Mesothelial cell of epicardium (in vitro differentiated cells): ENCODE measurements at regions not wholly inside any gene's neighbourhood (a gene's known extent, or its start where the extent isn't known, plus 50 kb on each side); places are given as distances from the start of the nearest gene placed in this dataset.

ENCODE experiments used
- DNase-seq, 2 experiments: peaks; one replicate each; pipeline ENCODE4 v3.0.0; 2021; ENCODE audit warnings: low spot score in 2 of 2; ENCODE audit not compliant: unreplicated experiment in 2 of 2
- H3K27ac Mint-ChIP-seq: 2 replicates; pipeline ENCODE4 v1.8.0; 2021; ENCODE audit warnings: mixed read lengths
- H3K27me3 Mint-ChIP-seq: 2 replicates; pipeline ENCODE4 v1.8.0; 2021; ENCODE audit warnings: low read depth, mixed read lengths
- H3K36me3 Mint-ChIP-seq: 2 replicates; pipeline ENCODE4 v1.8.0; 2021; ENCODE audit warnings: mixed read lengths
- H3K4me1 Mint-ChIP-seq: 2 replicates; pipeline ENCODE4 v1.8.0; 2021; ENCODE audit warnings: mixed read lengths
- H3K4me3 Mint-ChIP-seq: 2 replicates; pipeline ENCODE4 v1.8.0; 2021; ENCODE audit warnings: mild to moderate bottlenecking, moderate library complexity, mixed read lengths
- H3K9me3 Mint-ChIP-seq: 2 replicates; pipeline ENCODE4 v1.8.0; 2021; ENCODE audit warnings: mixed read lengths
- CTCF ChIP-seq: fragments of 200-600 bp; sonication (generic); IDR thresholded peaks from one replicate; pipeline ENCODE4 v1.5.0; 2021; ENCODE audit warnings: antibody characterized with exemption; ENCODE audit not compliant: unreplicated experiment

- Mint-ChIP-seq H3K4me3 (no peak overlapping the region), H3K36me3 (no peaks in the 10 kb centered on the region), H3K27ac (no peak overlapping the region), H3K4me1 (no peaks in the 10 kb centered on the region), H3K9me3 (peaks cover 4% of the 10 kb centered on the region), H3K27me3 (peaks cover 2% of the 10 kb centered on the region)
- no peak for TF ChIP-seq CTCF
- no peak for DNase-seq
These were observed 53.0 kb upstream of the DAPP1 start for GRCh38 chr4:99763635-99764101.

GRCh38 chr4:99762728-99763127 is 53.9 kb upstream of the DAPP1 start:
- no peaks in the 10 kb centered on the region for H3K4me1 Mint-ChIP-seq
- no peak for DNase-seq
- peaks cover 2% of the 10 kb centered on the region for H3K27me3 Mint-ChIP-seq
- TF ChIP-seq CTCF = no peak
- H3K36me3 Mint-ChIP-seq = no peaks in the 10 kb centered on the region
- no peak overlapping the region for H3K27ac Mint-ChIP-seq
- no peak overlapping the region for H3K4me3 Mint-ChIP-seq
- peaks cover 4% of the 10 kb centered on the region for H3K9me3 Mint-ChIP-seq

DNA sequence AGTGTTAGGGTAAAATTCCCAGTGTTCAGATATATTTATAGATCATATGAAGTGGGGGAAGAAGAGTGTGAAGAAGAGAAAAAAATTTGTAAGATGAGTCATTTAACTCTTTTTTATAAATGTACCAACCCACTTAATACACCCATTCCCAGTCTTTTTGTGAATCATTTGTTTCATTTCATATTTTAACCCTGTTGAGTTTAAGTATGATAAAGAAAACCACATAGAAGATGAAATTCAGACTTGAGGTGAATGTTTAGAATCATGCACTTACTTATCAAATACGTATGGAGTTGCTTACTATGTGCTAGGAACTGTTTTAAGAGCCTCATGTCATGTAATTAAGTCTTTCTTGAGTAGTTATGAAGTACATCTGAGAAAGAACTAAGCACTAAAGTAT is 56.6 kb upstream of the DAPP1 start:
- no peaks in the 10 kb centered on the region for H3K36me3 Mint-ChIP-seq
- H3K9me3 Mint-ChIP-seq = peaks cover 4% of the 10 kb centered on the region
- H3K4me3 Mint-ChIP-seq = no peak overlapping the region
- no peak for DNase-seq
- H3K27ac Mint-ChIP-seq = no peak overlapping the region
- no peak for TF ChIP-seq CTCF
- H3K27me3 Mint-ChIP-seq = peaks cover 2% of the 10 kb centered on the region
- peaks cover 10% of the 10 kb centered on the region for H3K4me1 Mint-ChIP-seq

- H3K4me3 Mint-ChIP-seq = no peak overlapping the region
- peaks cover 12% of the 10 kb centered on the region for H3K4me1 Mint-ChIP-seq
- peaks cover 4% of the 10 kb centered on the region for H3K9me3 Mint-ChIP-seq
- H3K27ac Mint-ChIP-seq = no peak overlapping the region
- H3K27me3 Mint-ChIP-seq = peaks cover 2% of the 10 kb centered on the region
- no peak for DNase-seq
- H3K36me3 Mint-ChIP-seq = no peaks in the 10 kb centered on the region
- no peak for TF ChIP-seq CTCF
These were observed 57.2 kb upstream of the DAPP1 start for GRCh38 chr4:99759346-99759984.

GRCh38 chr4:99755223-99755944 is 61.2 kb upstream of the DAPP1 start:
- Mint-ChIP-seq H3K9me3 (no peaks in the 10 kb centered on the region), H3K4me3 (no peak overlapping the region), H3K4me1 (peaks cover 13% of the 10 kb centered on the region), H3K27ac (peak overlapping the region; percentile 14), H3K27me3 (peaks cover 3% of the 10 kb centered on the region), H3K36me3 (no peaks in the 10 kb centered on the region)
- DNase-seq = no peak
- no peak for TF ChIP-seq CTCF
